Neutrophil (primary cell): ENCODE measurements at regions not wholly inside any gene's neighbourhood (a gene's known extent, or its start where the extent isn't known, plus 50 kb on each side); places are given as distances from the start of the nearest gene placed in this dataset.
"Not testable (repeated sequence)": the region's sequence is repeated elsewhere in the genome, so short reads cannot be mapped to it uniquely, and the experiment has no call there.

ENCODE experiments used
- H3K27ac ChIP-seq: fragments of 200-600 bp; sonication (generic); 2 replicates; pipeline ENCODE4 v1.5.1; 2016; ENCODE audit warnings: mild to moderate bottlenecking, moderate library complexity
- H3K27me3 ChIP-seq: fragments of 200-600 bp; sonication (generic); 2 replicates; pipeline ENCODE4 v1.6.0; 2016; ENCODE audit warnings: mild to moderate bottlenecking
- H3K36me3 ChIP-seq: fragments of 200-600 bp; sonication (generic); 2 replicates; pipeline ENCODE4 v1.5.1; 2017
- H3K4me1 ChIP-seq, 2 experiments: fragments of 200-600 bp in 1 of 2; sonication (generic) in 1 of 2; 1 replicate in 1 of 2; 2 replicates in 1 of 2; pipeline versions ENCODE4 v1.5.1 to v1.6.1; 2013 to 2016; ENCODE audit warnings: low read depth in 1 of 2, low read length in 1 of 2, mild to moderate bottlenecking in 1 of 2, moderate library complexity in 1 of 2; ENCODE audit not compliant: control insufficient read depth in 1 of 2, insufficient read depth in 1 of 2
- H3K4me3 ChIP-seq, 2 experiments: fragments of 200-600 bp in 1 of 2; sonication (generic) in 1 of 2; 1 replicate in 1 of 2; 2 replicates in 1 of 2; pipeline ENCODE4 v1.5.1; 2013 to 2016; ENCODE audit warnings: low read depth in 1 of 2, low read length in 1 of 2, mild to moderate bottlenecking in 1 of 2, moderate library complexity in 1 of 2
- H3K9me3 ChIP-seq: fragments of 200-600 bp; sonication (generic); 2 replicates; pipeline ENCODE4 v1.5.1; 2016
- TF ChIP-seq, protein P1 (sequence below): fragments of 200-600 bp; sonication (generic); IDR thresholded peaks from 2 replicates; pipeline ENCODE4 v1.5.1; 2016; ENCODE audit warnings: antibody characterized with exemption

DNA sequence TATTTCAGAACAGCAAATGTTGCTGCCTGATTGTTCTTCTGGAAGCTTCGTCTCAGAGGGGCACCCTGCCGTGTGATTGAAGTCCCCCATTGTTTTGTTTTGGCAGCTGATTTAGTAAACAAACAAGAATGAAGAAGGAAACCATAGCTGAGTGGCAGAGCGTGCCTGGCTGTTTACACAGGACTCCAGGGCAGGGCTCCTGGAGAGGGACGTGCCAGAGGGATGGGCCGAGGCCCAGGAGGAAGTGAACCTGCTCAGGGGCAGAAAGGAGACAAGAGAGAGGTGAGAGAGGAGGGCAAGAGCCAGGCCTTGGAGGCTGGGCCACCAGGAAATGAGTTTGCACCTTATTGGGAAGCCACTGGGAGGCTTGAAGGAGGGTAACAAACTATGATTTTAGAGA, 85.5 kb upstream of the B3GAT1 start:
- H3K4me3 ChIP-seq = no peak overlapping the region
- TF ChIP-seq, protein P1, sequence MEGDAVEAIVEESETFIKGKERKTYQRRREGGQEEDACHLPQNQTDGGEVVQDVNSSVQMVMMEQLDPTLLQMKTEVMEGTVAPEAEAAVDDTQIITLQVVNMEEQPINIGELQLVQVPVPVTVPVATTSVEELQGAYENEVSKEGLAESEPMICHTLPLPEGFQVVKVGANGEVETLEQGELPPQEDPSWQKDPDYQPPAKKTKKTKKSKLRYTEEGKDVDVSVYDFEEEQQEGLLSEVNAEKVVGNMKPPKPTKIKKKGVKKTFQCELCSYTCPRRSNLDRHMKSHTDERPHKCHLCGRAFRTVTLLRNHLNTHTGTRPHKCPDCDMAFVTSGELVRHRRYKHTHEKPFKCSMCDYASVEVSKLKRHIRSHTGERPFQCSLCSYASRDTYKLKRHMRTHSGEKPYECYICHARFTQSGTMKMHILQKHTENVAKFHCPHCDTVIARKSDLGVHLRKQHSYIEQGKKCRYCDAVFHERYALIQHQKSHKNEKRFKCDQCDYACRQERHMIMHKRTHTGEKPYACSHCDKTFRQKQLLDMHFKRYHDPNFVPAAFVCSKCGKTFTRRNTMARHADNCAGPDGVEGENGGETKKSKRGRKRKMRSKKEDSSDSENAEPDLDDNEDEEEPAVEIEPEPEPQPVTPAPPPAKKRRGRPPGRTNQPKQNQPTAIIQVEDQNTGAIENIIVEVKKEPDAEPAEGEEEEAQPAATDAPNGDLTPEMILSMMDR = no peak
- H3K27ac ChIP-seq = no peak overlapping the region
- no peaks in the 10 kb centered on the region for H3K4me1 ChIP-seq
- no peaks in the 10 kb centered on the region for H3K9me3 ChIP-seq
- H3K36me3 ChIP-seq = no peaks in the 10 kb centered on the region
- no peaks in the 10 kb centered on the region for H3K27me3 ChIP-seq

DNA sequence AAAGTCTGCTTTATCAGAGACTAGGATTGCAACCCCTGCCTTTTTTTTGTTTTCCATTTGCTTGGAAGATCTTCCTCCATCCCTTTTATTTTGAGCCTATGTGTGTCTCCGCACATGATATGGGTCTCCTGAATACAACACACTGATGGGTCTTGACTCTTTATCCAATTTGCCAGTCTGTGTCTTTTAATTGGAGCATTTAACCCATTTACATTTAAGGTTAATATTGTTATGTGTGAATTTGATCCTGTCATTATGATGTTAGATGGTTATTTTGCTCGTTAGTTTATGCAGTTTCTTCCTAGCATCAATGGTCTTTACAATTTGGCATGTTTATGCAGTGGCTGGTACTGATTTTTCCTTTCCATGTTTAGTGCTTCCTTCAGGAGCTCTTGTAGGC, 84.0 kb upstream of the B3GAT1 start:
- not testable (repeated sequence) for H3K27ac ChIP-seq, H3K4me3 ChIP-seq, H3K36me3 ChIP-seq, H3K9me3 ChIP-seq, H3K4me1 ChIP-seq, H3K27me3 ChIP-seq

DNA sequence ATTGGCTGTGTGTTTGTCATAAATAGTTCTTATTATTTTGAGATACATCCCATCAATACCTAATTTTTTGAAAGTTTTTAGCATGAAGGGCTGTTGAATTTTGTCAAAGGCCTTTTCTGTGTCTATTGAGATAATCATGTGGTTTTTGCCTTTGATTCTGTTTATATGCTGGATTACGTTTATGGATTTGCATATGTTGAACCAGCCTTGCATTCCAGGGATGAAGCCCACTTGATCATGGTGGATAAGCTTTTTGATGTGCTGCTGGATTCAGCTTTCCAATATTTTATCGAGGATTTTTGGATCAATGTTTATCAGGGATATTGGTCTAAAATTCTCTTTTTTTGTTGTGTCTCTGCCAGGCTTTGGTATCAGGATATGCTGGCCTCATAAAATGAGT, 82.4 kb upstream of the B3GAT1 start:
- not testable (repeated sequence) for H3K4me3 ChIP-seq, H3K9me3 ChIP-seq, H3K36me3 ChIP-seq, H3K27ac ChIP-seq, H3K27me3 ChIP-seq, H3K4me1 ChIP-seq

DNA sequence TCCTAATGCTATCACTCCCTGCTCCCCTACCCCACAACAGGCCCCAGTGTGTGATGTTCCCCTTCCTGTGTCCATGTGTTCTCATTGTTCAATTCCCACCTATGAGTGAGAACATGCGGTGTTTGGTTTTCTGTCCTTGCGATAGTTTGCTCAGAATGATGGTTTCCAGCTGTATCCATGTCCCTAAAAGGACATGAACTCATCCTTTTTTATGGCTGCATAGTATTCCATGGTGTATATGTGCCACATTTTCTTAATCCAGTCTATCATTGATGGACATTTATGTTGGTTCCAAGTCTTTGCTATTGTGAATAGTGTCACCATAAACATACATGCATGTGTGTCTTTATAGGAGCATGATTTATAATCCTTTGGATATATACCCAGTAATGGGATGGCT, 80.4 kb upstream of the B3GAT1 start:
- H3K36me3 ChIP-seq, H3K27me3 ChIP-seq, H3K9me3 ChIP-seq, H3K4me3 ChIP-seq, H3K4me1 ChIP-seq, H3K27ac ChIP-seq: not testable (repeated sequence)

DNA sequence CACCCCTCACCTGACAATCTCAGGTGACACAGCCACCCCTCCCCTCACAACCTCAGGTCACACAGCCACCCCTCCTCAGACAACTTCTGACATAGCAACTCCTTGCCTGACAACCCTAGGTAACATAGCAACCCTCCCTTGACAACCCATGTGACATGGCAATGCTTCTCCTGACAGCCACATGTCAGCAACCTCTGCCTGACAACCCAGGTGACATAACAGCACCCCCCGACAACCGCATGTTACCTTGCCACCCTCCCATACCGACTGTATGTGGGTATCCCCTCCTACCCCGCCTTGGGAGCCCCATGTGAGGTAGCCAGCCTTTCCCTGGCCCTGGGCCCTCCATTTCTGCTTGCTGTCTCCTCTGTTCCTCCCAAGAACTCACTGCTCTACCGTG, 77.7 kb upstream of the B3GAT1 start:
- TF ChIP-seq, protein P1 = no peak
- Histone ChIP-seq H3K4me1 (no peaks in the 10 kb centered on the region), H3K4me3 (no peak overlapping the region), H3K9me3 (no peaks in the 10 kb centered on the region), H3K36me3 (no peaks in the 10 kb centered on the region), H3K27ac (no peak overlapping the region), H3K27me3 (no peaks in the 10 kb centered on the region)

DNA sequence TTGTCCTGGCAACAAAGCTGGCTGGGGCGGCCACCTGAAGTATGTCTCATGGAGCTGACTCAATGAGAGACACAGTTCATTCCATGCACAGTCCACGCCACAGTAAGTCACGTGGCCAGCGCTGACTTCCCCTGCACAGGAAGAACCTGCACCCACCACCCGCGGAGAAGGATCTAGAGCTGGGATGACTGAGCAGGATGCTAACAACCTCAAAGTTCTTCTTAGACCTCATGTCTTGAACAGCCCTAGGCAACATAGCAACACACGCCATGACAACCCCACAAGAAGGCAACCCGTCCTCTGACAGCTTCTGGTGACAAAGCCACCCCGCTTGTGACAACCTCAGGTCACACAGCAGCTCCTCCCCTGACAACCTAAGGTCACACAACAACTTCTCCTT, 76.9 kb upstream of the B3GAT1 start:
- Histone ChIP-seq H3K27me3 (no peaks in the 10 kb centered on the region), H3K4me1 (no peaks in the 10 kb centered on the region), H3K27ac (no peak overlapping the region), H3K36me3 (no peaks in the 10 kb centered on the region), H3K4me3 (no peak overlapping the region), H3K9me3 (no peaks in the 10 kb centered on the region)
- TF ChIP-seq, protein P1 = no peak

DNA sequence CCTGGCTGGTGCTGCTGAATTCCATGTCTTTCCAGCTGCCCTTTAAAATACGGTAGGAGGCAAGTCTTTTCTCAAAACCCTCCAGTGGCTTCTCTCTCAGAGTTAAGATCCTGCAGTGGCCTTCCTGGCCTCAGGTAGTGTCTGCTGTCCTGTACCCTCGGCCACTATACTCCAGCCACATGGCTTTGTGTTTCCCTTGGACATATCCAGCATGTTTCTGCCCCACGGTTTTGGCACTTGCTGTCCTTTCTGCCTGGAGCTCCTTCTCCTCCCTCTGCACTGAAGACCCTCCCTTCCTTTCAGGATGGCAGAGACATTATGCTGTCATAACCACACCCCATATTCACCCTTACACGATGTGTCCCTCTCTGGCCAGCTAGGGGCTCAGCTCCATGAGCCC, 76.5 kb upstream of the B3GAT1 start:
- Histone ChIP-seq H3K36me3 (no peaks in the 10 kb centered on the region), H3K27ac (no peak overlapping the region), H3K9me3 (no peaks in the 10 kb centered on the region), H3K4me1 (no peaks in the 10 kb centered on the region), H3K4me3 (no peak overlapping the region), H3K27me3 (no peaks in the 10 kb centered on the region)
- TF ChIP-seq, protein P1 = no peak
